Chondrocyte (in vitro differentiated cells): ENCODE measurements at regions not wholly inside any gene's neighbourhood (a gene's known extent, or its start where the extent isn't known, plus 50 kb on each side); places are given as distances from the start of the nearest gene placed in this dataset.

Source experiments
- DNase-seq: peaks from one replicate; pipeline ENCODE4 v3.0.0; 2021; ENCODE audit warnings: mixed read lengths, low spot score
- H3K27ac Mint-ChIP-seq: one replicate; pipeline ENCODE4 v1.8.0; 2021; ENCODE audit warnings: mild to moderate bottlenecking, moderate library complexity, mixed read lengths; ENCODE audit not compliant: unreplicated experiment
- H3K27me3 Mint-ChIP-seq: 2 replicates; pipeline ENCODE4 v1.8.0; 2021; ENCODE audit warnings: low read depth, mixed read lengths
- H3K36me3 Mint-ChIP-seq: 2 replicates; pipeline ENCODE4 v1.8.0; 2021; ENCODE audit warnings: low read depth, mixed read lengths
- H3K4me1 Mint-ChIP-seq: 2 replicates; pipeline ENCODE4 v1.8.0; 2021; ENCODE audit warnings: low read depth, mild to moderate bottlenecking, mixed read lengths
- H3K4me3 Mint-ChIP-seq: one replicate; pipeline ENCODE4 v1.8.0; 2021; ENCODE audit warnings: mild to moderate bottlenecking, moderate library complexity, mixed read lengths; ENCODE audit not compliant: unreplicated experiment
- H3K9me3 Mint-ChIP-seq: 2 replicates; pipeline ENCODE4 v1.8.0; 2021; ENCODE audit warnings: low read depth, mixed read lengths
- TF ChIP-seq, protein P1 (sequence below): fragments of 200-600 bp; sonication (generic); IDR thresholded peaks from 2 replicates; pipeline ENCODE4 v1.5.0; 2021; ENCODE audit warnings: antibody characterized with exemption, mild to moderate bottlenecking, moderate library complexity

GRCh38 chr7:46189255-46189790 lies 268.3 kb upstream of the IGFBP3 start:
- peaks cover 19% of the 10 kb centered on the region for H3K4me1 Mint-ChIP-seq
- H3K4me3 Mint-ChIP-seq = no peak overlapping the region
- no peak for DNase-seq
- no peaks in the 10 kb centered on the region for H3K27me3 Mint-ChIP-seq
- H3K27ac Mint-ChIP-seq = no peak overlapping the region
- H3K9me3 Mint-ChIP-seq = no peaks in the 10 kb centered on the region
- TF ChIP-seq, protein P1, sequence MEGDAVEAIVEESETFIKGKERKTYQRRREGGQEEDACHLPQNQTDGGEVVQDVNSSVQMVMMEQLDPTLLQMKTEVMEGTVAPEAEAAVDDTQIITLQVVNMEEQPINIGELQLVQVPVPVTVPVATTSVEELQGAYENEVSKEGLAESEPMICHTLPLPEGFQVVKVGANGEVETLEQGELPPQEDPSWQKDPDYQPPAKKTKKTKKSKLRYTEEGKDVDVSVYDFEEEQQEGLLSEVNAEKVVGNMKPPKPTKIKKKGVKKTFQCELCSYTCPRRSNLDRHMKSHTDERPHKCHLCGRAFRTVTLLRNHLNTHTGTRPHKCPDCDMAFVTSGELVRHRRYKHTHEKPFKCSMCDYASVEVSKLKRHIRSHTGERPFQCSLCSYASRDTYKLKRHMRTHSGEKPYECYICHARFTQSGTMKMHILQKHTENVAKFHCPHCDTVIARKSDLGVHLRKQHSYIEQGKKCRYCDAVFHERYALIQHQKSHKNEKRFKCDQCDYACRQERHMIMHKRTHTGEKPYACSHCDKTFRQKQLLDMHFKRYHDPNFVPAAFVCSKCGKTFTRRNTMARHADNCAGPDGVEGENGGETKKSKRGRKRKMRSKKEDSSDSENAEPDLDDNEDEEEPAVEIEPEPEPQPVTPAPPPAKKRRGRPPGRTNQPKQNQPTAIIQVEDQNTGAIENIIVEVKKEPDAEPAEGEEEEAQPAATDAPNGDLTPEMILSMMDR = no peak
- H3K36me3 Mint-ChIP-seq = no peaks in the 10 kb centered on the region

DNA sequence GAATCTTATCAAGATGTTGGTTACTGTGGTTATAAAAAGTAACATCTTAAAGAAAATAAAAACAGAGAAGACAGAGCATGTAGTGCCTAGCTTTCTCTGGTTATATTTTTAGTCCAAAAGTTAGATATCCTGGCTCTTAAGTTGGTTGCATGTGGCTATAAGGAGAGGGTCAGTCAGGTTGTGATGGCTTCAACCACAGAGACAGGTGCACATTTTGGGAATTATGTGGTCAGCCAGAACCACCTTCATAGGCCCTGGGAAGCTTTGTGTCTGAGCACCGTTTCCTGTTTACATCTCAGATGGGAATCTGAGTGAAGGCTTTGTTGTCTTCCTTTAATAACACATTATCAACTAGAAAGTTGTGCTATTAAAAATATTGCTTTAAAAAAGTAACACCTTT lies 265.1 kb upstream of the IGFBP3 start:
- Mint-ChIP-seq H3K36me3 (peaks cover 2% of the 10 kb centered on the region), H3K9me3 (peaks cover 5% of the 10 kb centered on the region), H3K27ac (no peak overlapping the region), H3K27me3 (no peaks in the 10 kb centered on the region), H3K4me1 (peaks cover 8% of the 10 kb centered on the region), H3K4me3 (no peak overlapping the region)
- DNase-seq = no peak
- TF ChIP-seq, protein P1 = no peak

GRCh38 chr7:46179061-46179610 lies 258.1 kb upstream of the IGFBP3 start:
- no peak for DNase-seq
- H3K4me3 Mint-ChIP-seq = no peak overlapping the region
- H3K4me1 Mint-ChIP-seq = peaks cover 29% of the 10 kb centered on the region
- H3K9me3 Mint-ChIP-seq = peaks cover 10% of the 10 kb centered on the region
- no peaks in the 10 kb centered on the region for H3K27me3 Mint-ChIP-seq
- H3K36me3 Mint-ChIP-seq = peaks cover 3% of the 10 kb centered on the region
- peak overlapping the region; percentile 53 for H3K27ac Mint-ChIP-seq
- TF ChIP-seq, protein P1 = no peak

DNA sequence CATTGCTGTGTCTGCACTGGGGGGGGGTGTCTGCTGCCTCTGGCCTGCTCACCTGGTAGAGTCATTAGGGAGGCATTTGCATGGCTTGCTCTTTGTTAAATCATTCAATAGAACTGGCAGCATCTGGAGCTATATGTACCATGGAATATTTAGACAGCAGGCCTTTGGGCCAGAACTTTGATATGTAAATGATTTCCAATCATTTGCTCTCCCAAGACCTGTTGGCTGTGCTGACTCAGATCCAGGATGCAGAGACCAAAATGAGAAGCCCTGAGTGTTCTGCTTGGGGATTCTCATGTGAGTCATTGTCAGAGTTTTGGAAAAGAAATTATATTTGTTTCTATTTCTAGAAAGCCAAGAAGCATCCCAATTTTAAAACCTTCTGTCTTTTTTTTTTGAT lies 257.6 kb upstream of the IGFBP3 start:
- H3K4me3 Mint-ChIP-seq = no peak overlapping the region
- peaks cover 3% of the 10 kb centered on the region for H3K36me3 Mint-ChIP-seq
- H3K9me3 Mint-ChIP-seq = peaks cover 10% of the 10 kb centered on the region
- H3K27me3 Mint-ChIP-seq = no peaks in the 10 kb centered on the region
- TF ChIP-seq, protein P1 = no peak
- no peak for DNase-seq
- peak overlapping the region; percentile 53 for H3K27ac Mint-ChIP-seq
- peaks cover 34% of the 10 kb centered on the region for H3K4me1 Mint-ChIP-seq

GRCh38 chr7:46177821-46178220 lies 256.7 kb upstream of the IGFBP3 start:
- Mint-ChIP-seq H3K27ac (no peak overlapping the region), H3K4me1 (peaks cover 39% of the 10 kb centered on the region), H3K4me3 (no peak overlapping the region), H3K36me3 (peaks cover 3% of the 10 kb centered on the region), H3K9me3 (peaks cover 10% of the 10 kb centered on the region), H3K27me3 (no peaks in the 10 kb centered on the region)
- TF ChIP-seq, protein P1 = no peak
- no peak for DNase-seq
